Right atrium auricular region (tissue), 2 donors: ENCODE measurements at regions not wholly inside any gene's neighbourhood (a gene's known extent, or its start where the extent isn't known, plus 50 kb on each side); places are given as distances from the start of the nearest gene placed in this dataset.

Experiments
- DNase-seq: peaks from one replicate; pipeline ENCODE4 v3.0.0-alpha.2; 2019; ENCODE audit warnings: low spot score
- H3K27ac ChIP-seq, 2 donors: fragments of 200-600 bp; sonication (generic); 1 replicate in 1 of 2; 2 replicates in 1 of 2; pipeline ENCODE4 v1.5.1; 2016 to 2019
- H3K27me3 ChIP-seq, 2 donors: fragments of 200-600 bp; sonication (generic); one replicate each; pipeline versions ENCODE4 v1.5.1 to v1.6.0; 2017 to 2019
- H3K36me3 ChIP-seq: fragments of 200-600 bp; sonication (generic); one replicate; pipeline ENCODE4 v1.5.1; 2016
- H3K4me1 ChIP-seq, 2 donors: fragments of 200-600 bp; sonication (generic); one replicate each; pipeline versions ENCODE4 v1.5.1 to v1.6.0; 2017 to 2019
- H3K4me3 ChIP-seq, 2 donors: fragments of 200-600 bp; sonication (generic); 1 replicate in 1 of 2; 2 replicates in 1 of 2; pipeline ENCODE4 v1.5.1; 2017 to 2019; ENCODE audit warnings: mild to moderate bottlenecking in 1 of 2, moderate library complexity in 1 of 2
- H3K9me3 ChIP-seq, 2 donors: fragments of 200-600 bp; sonication (generic); one replicate each; pipeline ENCODE4 v1.5.1; 2019
- TF ChIP-seq, protein P1 (sequence below), 2 donors: fragments of 200-600 bp; sonication (generic); IDR thresholded peaks; one replicate each; pipeline ENCODE4 v1.5.1; 2019; ENCODE audit warnings: antibody characterized with exemption in 2 of 2

- no peak for DNase-seq
- TF ChIP-seq, protein P1, sequence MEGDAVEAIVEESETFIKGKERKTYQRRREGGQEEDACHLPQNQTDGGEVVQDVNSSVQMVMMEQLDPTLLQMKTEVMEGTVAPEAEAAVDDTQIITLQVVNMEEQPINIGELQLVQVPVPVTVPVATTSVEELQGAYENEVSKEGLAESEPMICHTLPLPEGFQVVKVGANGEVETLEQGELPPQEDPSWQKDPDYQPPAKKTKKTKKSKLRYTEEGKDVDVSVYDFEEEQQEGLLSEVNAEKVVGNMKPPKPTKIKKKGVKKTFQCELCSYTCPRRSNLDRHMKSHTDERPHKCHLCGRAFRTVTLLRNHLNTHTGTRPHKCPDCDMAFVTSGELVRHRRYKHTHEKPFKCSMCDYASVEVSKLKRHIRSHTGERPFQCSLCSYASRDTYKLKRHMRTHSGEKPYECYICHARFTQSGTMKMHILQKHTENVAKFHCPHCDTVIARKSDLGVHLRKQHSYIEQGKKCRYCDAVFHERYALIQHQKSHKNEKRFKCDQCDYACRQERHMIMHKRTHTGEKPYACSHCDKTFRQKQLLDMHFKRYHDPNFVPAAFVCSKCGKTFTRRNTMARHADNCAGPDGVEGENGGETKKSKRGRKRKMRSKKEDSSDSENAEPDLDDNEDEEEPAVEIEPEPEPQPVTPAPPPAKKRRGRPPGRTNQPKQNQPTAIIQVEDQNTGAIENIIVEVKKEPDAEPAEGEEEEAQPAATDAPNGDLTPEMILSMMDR (IDR thresholded peaks at IDR 0.05), result no peak
- H3K4me1 ChIP-seq, result peaks cover 0 to 13% of the 10 kb centered on the region in 2 donors
- no peaks in the 10 kb centered on the region for H3K9me3 ChIP-seq
- peak overlapping the region; percentile 18 to 46 for H3K27ac ChIP-seq
- no peaks in the 10 kb centered on the region for H3K36me3 ChIP-seq
- no peak overlapping the region for H3K4me3 ChIP-seq
- H3K27me3 ChIP-seq, result no peaks in the 10 kb centered on the region
These were observed 252.6 kb upstream of the IGFBP3 start for GRCh38 chr7:46173476-46174195.

DNA sequence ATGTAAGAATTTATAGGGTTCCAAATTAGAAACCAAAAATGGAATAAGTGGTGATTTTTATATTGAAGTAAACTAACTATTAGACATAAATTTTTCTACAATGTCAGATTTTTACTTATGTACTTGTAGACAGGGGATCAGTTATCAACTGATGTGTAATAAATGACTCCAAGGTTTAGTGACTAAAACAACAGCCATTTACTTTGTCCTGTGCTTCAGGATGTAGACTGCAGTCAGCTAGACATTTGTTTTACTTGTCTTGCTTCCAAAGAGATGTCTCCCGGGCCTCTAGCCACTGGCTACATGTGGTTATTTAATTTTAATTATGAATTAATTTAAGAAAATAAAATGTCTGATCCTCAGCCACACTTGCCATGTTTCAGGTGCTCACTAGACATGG is 249.7 kb upstream of the IGFBP3 start:
- H3K27ac ChIP-seq, result no peak overlapping the region
- H3K36me3 ChIP-seq, result no peaks in the 10 kb centered on the region
- H3K9me3 ChIP-seq, result no peaks in the 10 kb centered on the region
- TF ChIP-seq, protein P1 (IDR thresholded peaks at IDR 0.05), result no peak
- no peak for DNase-seq
- H3K4me3 ChIP-seq, result no peak overlapping the region
- peaks cover 0 to 13% of the 10 kb centered on the region in 2 donors for H3K4me1 ChIP-seq
- H3K27me3 ChIP-seq, result no peaks in the 10 kb centered on the region

DNA sequence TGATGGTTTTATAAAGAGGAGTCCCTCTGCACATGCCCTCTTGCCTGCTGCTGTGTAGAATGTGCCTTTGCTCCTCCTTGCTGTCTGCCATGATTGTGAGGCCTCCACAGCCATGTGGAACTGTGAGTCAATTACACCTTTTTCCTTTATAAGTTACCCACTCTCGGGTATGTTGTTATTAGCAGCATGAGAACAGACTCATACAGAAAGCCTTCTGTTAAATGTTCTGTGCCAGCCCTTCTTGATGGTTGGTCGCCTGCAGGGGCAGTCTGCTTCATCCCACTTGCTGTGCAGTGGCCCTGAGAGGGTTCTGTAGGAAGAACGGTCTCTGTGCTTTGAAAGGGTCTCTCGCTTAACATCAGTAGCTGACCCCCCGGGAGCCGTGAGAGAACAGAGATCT is 248.9 kb upstream of the IGFBP3 start:
- TF ChIP-seq, protein P1 (IDR thresholded peaks at IDR 0.05), result no peak
- no peaks in the 10 kb centered on the region for H3K9me3 ChIP-seq
- no peaks in the 10 kb centered on the region for H3K27me3 ChIP-seq
- H3K27ac ChIP-seq, result no peak overlapping the region
- no peak overlapping the region for H3K4me3 ChIP-seq
- no peaks in the 10 kb centered on the region for H3K36me3 ChIP-seq
- peaks cover 0 to 13% of the 10 kb centered on the region in 2 donors for H3K4me1 ChIP-seq
- no peak for DNase-seq

GRCh38 chr7:46169384-46169755 is 248.3 kb upstream of the IGFBP3 start:
- H3K36me3 ChIP-seq, result no peaks in the 10 kb centered on the region
- no peak for DNase-seq
- peaks cover 0 to 13% of the 10 kb centered on the region in 2 donors for H3K4me1 ChIP-seq
- no peak overlapping the region for H3K4me3 ChIP-seq
- no peak overlapping the region for H3K27ac ChIP-seq
- TF ChIP-seq, protein P1 (IDR thresholded peaks at IDR 0.05), result no peak
- H3K27me3 ChIP-seq, result no peaks in the 10 kb centered on the region
- H3K9me3 ChIP-seq, result no peaks in the 10 kb centered on the region

GRCh38 chr7:46168671-46169383 is 247.8 kb upstream of the IGFBP3 start:
- TF ChIP-seq, protein P1 (IDR thresholded peaks at IDR 0.05), result no peak
- no peak for DNase-seq
- H3K9me3 ChIP-seq, result no peaks in the 10 kb centered on the region
- H3K27ac ChIP-seq, result no peak overlapping the region
- H3K36me3 ChIP-seq, result no peaks in the 10 kb centered on the region
- no peak overlapping the region for H3K4me3 ChIP-seq
- peaks cover 0 to 8% of the 10 kb centered on the region in 2 donors for H3K4me1 ChIP-seq
- no peaks in the 10 kb centered on the region for H3K27me3 ChIP-seq
